NCI-H526 (cell line): ENCODE measurements at regions not wholly inside any gene's neighbourhood (a gene's known extent, or its start where the extent isn't known, plus 50 kb on each side); places are given as distances from the start of the nearest gene placed in this dataset.

Source experiments
- DNase-seq, 2 experiments: peaks; one replicate each; lab custom pipeline; 2025; lab: John Stamatoyannopoulos, UW

- DNase-seq: no peak
Measured at GRCh38 chr4:95987851-95988250, 148.0 kb downstream of the PDHA2 start.

DNA sequence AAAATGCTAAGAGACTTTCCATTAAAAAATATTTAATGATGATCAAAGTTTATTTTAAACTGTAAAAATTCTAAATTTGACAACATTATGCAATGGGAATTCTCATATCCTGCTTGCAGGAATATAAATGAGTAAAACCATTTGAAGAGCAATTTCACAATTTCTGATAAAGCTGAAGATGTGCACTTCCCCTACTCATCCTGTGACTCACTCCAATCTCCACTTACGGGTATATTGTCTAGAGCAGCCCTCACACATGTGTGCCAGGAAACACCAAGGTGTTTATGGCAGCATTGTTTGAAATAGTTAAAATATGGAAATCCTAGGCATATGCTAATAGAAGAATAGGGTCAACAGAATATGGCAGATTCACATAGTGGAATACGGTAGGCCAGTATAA lies 158.4 kb downstream of the PDHA2 start:
- no peak for DNase-seq

GRCh38 chr4:96003951-96004740 lies 164.3 kb downstream of the PDHA2 start:
- DNase-seq: no peak

GRCh38 chr4:96009427-96010119 lies 169.7 kb downstream of the PDHA2 start:
- no peak for DNase-seq

GRCh38 chr4:96012687-96013086 lies 172.8 kb downstream of the PDHA2 start:
- no peak for DNase-seq

DNA sequence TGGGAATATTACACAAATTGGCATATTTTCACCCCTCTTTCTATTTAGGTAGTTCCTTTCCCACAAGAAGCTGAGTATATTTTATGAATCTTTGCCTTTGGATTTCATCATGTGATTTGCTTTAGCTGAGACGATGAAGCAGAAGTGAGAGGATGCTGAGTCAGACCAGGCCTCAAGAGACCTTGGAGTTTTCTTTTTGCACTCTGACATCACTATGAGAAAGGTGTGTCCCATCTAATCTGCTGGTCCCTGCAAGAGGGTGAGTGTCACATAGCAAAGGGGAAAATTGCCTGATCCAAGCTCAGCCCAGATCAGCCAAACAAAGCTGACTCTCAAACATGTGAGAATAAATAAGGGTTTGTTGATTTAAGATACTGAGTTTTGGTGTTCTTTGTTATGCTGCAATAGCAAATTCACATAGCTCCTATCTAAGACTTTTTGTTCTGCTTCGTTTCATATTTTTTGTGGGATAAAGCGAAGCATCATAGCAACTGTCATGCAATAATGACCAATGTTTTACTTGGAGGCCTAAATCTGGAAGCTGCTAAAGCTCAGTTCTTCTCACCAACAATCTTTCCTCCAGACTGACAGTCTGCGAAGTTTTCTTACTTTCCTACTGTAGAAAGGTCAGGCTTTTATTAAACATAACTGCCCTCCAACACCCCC lies 176.9 kb downstream of the PDHA2 start:
- DNase-seq: no peak

DNA sequence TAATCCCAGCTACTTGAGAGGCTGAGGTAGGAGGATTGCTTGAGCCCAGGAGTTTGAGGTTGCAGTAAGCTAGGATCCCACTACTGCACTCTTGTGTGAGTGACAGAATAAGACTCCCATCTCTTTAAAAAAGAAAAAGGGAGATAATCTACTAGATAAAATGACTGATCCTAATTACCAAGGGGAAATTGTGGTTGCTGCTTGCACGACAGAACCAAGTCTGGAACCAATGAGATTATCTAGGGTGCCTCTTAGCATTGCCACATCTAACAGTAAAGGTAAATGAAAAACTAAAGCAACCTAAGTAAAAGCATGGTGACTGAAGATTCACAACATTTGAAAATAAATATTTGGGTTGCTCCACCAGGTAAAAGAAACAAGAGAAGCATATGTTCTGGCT lies 185.1 kb downstream of the PDHA2 start:
- no peak for DNase-seq

GRCh38 chr4:96035727-96036126 lies 195.8 kb downstream of the PDHA2 start:
- DNase-seq: peak in 1 of 2 experiments; percentile 3

DNA sequence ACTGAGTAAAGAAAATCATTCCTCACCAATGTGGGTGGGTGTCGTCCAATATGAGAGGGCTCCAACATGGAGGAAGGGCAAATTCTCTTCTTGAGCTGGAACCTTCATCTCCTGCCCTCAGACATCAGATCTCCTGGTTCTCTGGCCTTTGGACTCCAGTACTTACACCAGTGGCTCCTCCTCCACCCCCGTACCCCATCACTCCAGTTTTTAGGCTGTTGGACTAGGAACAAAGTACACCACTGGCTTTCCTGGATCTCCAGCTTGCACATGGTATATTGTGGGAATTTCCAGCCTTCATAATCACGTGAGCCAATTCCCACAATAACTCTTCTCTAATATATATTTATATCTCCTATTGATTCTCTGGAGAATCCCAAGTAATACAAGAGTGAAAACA lies 196.9 kb downstream of the PDHA2 start:
- DNase-seq: no peak

DNA sequence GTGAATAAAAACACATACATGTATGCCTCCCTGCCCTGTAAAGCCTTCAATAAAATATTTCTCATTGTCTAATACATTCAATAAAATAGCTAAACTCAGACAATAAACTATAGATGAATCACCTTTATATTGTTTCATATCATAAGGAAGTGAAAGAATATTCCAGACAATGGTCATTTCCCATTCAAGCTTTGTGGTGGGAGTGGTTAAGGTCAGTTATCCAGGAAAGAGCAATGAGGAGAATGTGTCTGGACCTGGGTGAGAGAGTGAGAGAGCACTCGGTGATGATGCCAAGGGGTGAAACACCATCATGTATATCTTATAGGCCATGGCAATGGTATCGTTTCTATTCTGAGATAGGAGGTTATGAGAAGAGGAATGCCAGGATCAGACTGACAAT lies 197.8 kb downstream of the PDHA2 start:
- no peak for DNase-seq

GRCh38 chr4:96039217-96039616 lies 199.3 kb downstream of the PDHA2 start:
- no peak for DNase-seq

- DNase-seq: no peak
Measured at GRCh38 chr4:96039803-96040436, 200.0 kb downstream of the PDHA2 start.

- DNase-seq: no peak
Measured at GRCh38 chr4:96044971-96045370, 205.1 kb downstream of the PDHA2 start.

- no peak for DNase-seq
Measured at GRCh38 chr4:96052827-96053226, 212.9 kb downstream of the PDHA2 start.

DNA sequence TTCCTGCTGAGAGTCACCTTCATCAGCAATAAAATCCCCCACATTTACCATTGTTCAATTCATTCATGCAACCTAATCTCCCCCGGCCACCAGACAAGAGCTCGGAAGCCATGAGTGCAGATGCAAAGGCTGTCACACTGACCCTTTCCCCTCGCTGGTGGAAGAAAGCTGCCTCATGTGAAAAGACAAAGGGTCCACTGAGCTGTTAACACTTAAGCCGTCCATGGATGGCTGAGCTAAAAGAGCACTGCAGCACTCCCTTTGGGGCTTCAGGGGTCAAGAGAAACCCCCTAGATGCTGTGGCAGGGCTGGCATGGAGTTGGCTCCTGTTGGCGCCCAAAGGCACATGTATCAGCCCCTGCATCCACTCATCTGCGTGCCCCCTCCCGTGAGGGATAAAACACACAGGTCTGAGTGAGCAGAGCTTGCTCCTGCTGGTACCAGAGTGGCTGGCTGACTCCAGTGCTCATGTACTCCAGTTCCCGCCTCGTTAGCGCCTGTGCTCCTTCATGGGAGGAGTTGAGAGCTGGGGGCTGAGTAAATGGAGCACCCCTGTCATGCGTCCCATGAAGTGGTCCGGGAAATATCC lies 216.5 kb downstream of the PDHA2 start:
- DNase-seq: no peak

GRCh38 chr4:96063639-96064038 lies 223.7 kb downstream of the PDHA2 start:
- DNase-seq: no peak

DNA sequence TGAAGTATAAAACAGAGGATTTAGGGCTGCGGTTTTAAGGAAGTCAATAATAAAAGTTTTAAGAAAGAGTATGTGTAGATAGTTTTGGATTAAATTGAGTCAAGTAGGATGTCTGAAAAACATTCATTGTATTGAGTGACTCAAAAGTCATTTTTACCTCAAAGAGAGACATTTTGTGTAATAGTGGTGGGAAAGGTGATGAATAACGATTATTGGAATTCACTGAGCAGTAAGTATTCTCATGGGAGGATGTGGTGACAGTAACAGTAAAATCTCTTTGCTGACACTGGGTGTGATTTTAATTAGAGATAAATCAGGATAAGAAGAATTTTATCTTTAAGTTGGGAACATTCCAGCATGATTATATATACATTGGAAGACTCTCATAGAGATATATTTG lies 233.6 kb downstream of the PDHA2 start:
- DNase-seq: no peak

GRCh38 chr4:96092151-96092705 lies 252.3 kb downstream of the PDHA2 start:
- DNase-seq: no peak

DNA sequence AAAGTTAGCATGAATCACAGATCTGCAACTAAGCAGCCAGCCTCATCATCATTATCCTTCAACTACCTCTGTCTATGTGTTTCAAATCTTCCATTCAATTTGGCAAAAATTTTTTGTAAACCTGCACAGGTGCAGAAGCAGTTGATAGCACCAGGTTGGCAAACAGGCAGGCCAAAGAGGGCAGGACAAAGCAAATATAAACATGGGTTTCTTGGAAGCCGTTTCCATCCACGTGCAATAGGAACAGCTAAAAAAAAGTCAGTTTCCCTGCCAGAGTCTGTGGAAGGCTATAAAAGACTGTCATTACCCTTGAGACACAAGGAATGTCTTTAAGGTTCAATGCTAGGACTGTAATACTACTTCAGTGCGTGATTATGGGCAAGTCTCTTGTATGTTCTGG lies 253.2 kb downstream of the PDHA2 start:
- no peak for DNase-seq

DNA sequence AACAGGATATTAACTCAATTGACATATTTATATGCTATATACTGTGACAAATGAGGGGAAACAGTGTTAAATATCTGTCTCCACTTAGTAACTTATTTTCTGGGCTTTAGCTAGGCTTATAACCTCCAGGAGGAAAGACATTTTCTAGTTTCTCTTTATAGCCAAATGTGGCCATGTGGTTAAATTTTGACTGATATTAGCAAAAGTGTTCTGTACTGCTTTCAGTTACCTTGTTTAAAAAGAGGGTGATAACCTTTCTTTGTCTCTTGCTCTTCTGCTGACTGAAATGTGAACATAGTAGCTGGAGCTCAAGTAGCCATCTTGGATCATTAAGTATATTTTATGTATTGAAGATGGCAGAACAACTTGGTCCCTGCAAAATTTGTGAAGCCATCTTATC lies 253.7 kb downstream of the PDHA2 start:
- no peak for DNase-seq

GRCh38 chr4:96094183-96094582 lies 254.3 kb downstream of the PDHA2 start:
- DNase-seq: no peak

DNA sequence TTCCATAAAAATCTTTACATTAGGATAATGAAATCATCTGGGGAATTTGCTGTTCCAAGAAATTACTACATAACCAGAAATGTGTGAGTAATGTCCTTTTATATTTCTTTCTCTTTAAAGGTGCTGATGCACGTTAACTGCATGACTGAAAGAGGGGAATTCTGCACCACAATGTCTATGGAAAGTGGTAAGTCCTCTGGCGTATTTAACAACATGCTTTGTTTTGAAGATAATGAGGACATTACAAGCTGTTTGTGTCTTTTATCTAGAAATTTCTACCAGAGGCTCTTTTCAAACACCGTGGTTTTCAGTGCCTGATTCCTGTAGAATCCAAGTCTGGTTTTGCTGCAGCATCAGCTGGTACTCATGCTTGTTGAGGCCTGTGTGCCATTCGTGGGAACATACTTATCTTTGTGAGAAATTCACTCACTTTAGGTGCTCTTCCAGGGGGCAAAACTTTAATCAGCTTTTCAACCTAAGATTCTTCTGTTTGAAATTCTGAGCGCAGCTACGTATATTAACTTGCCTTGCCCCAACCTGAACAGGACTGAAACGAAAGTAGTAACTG lies 257.2 kb downstream of the PDHA2 start:
- no peak for DNase-seq
